GM12801 (cell line): ENCODE measurements at regions not wholly inside any gene's neighbourhood (a gene's known extent, or its start where the extent isn't known, plus 50 kb on each side); places are given as distances from the start of the nearest gene placed in this dataset.

Experiments used
- CTCF ChIP-seq: IDR thresholded peaks from one replicate; pipeline ENCODE4 v1.5.1; 2011; ENCODE audit warnings: control low read depth; ENCODE audit not compliant: insufficient read length; ENCODE audit errors: extremely low read depth

GRCh38 chr9:27634879-27635278 is 61.6 kb upstream of the C9orf72 start:
- TF ChIP-seq CTCF, result no peak

- TF ChIP-seq CTCF, result no peak
Measured at GRCh38 chr9:27638716-27639115, 65.4 kb upstream of the C9orf72 start.

GRCh38 chr9:27645161-27645840 is 72.0 kb upstream of the C9orf72 start:
- TF ChIP-seq CTCF, result no peak

- TF ChIP-seq CTCF, result no peak
Measured at GRCh38 chr9:27653246-27653645, 80.0 kb upstream of the C9orf72 start.

GRCh38 chr9:27653957-27654356 is 80.7 kb upstream of the C9orf72 start:
- TF ChIP-seq CTCF, result no peak

- TF ChIP-seq CTCF, result no peak
Measured at GRCh38 chr9:27654629-27655285, 81.5 kb upstream of the C9orf72 start.

- TF ChIP-seq CTCF, result no peak
Measured at GRCh38 chr9:27655441-27655840, 82.2 kb upstream of the C9orf72 start.
